ENCODE measurements at regions not wholly inside any gene's neighbourhood (a gene's known extent, or its start where the extent isn't known, plus 50 kb on each side); places are given as distances from the start of the nearest gene placed in this dataset.

GRCh38 chrX:40176351-40177116 is 78.8 kb upstream of the BCOR start:
- Histone ChIP-seq H3K9me2 (replicated peaks; ENCODE audit: insufficient read depth, low read length) (no peaks in the 10 kb centered on the region), H3K9ac (ENCODE audit: low read length) (peak overlapping the region; percentile 86), H3K4me3 (ENCODE audit: insufficient read depth, low read length, poor library complexity, severe bottlenecking) (peak overlapping the region; percentile 58), H3F3A (ENCODE audit: insufficient read depth) (peaks cover 22% of the 10 kb centered on the region), H3K27ac (ENCODE audit: low read depth, low read length) (peak overlapping the region; percentile 91), H3K27me3 (ENCODE audit: low read length) (no peaks in the 10 kb centered on the region), H4K20me1 (ENCODE audit: low read depth, low read length) (no peaks in the 10 kb centered on the region), H2AFZ (ENCODE audit: low read depth, low read length, severe bottlenecking) (no peak overlapping the region), H3K9me3 (ENCODE audit: insufficient read depth, low read length) (no peaks in the 10 kb centered on the region), H3K4me2 (ENCODE audit: low read depth, low read length, poor library complexity, severe bottlenecking) (peak overlapping the region; percentile 83), H3K79me2 (ENCODE audit: insufficient read depth, low read length) (no peaks in the 10 kb centered on the region), H3K36me3 (ENCODE audit: low read length) (no peaks in the 10 kb centered on the region)
- no peak for TF ChIP-seq CTCF (IDR thresholded peaks at IDR 0.05; ENCODE audit: insufficient read depth, low read length, poor library complexity, severe bottlenecking)
- TF ChIP-seq EZH2phosphoT487 (conservative IDR thresholded peaks at IDR 0.05; ENCODE audit: low read length): no peak

- no peak for TF ChIP-seq EZH2phosphoT487 (conservative IDR thresholded peaks at IDR 0.05; ENCODE audit: low read length)
- no peak for TF ChIP-seq CTCF (IDR thresholded peaks at IDR 0.05; ENCODE audit: insufficient read depth, low read length, poor library complexity, severe bottlenecking)
Observed at GRCh38 chrX:40175511-40176350, 78.0 kb upstream of the BCOR start.

GRCh38 chrX:40174854-40175510 is 77.2 kb upstream of the BCOR start:
- Histone ChIP-seq H4K20me1 (ENCODE audit: low read depth, low read length) (no peaks in the 10 kb centered on the region), H3K9me2 (replicated peaks; ENCODE audit: insufficient read depth, low read length) (no peaks in the 10 kb centered on the region), H3K4me2 (ENCODE audit: low read depth, low read length, poor library complexity, severe bottlenecking) (peak overlapping the region; percentile 83), H3K79me2 (ENCODE audit: insufficient read depth, low read length) (no peaks in the 10 kb centered on the region), H3K27me3 (ENCODE audit: low read length) (no peaks in the 10 kb centered on the region), H3K27ac (ENCODE audit: low read depth, low read length) (peak overlapping the region; percentile 91), H3K36me3 (ENCODE audit: low read length) (no peaks in the 10 kb centered on the region), H2AFZ (ENCODE audit: low read depth, low read length, severe bottlenecking) (peak overlapping the region; percentile 83), H3K4me3 (ENCODE audit: insufficient read depth, low read length, poor library complexity, severe bottlenecking) (peak overlapping the region; percentile 58), H3F3A (ENCODE audit: insufficient read depth) (peaks cover 27% of the 10 kb centered on the region), H3K9me3 (ENCODE audit: insufficient read depth, low read length) (no peaks in the 10 kb centered on the region), H3K9ac (ENCODE audit: low read length) (peak overlapping the region; percentile 86)
- TF ChIP-seq CTCF (IDR thresholded peaks at IDR 0.05; ENCODE audit: insufficient read depth, low read length, poor library complexity, severe bottlenecking) (no peak), EZH2phosphoT487 (conservative IDR thresholded peaks at IDR 0.05; ENCODE audit: low read length) (no peak)

More at GRCh38 chrX:40175511-40176350, 78.0 kb upstream of the BCOR start:
- peak overlapping the region; percentile 86 for H3K9ac ChIP-seq (ENCODE audit: low read length)
- H3K79me2 ChIP-seq (ENCODE audit: insufficient read depth, low read length): no peaks in the 10 kb centered on the region
- H3K27me3 ChIP-seq (ENCODE audit: low read length): no peaks in the 10 kb centered on the region
- no peaks in the 10 kb centered on the region for H3K9me3 ChIP-seq (ENCODE audit: insufficient read depth, low read length)
- H3K36me3 ChIP-seq (ENCODE audit: low read length): no peaks in the 10 kb centered on the region
- peaks cover 25% of the 10 kb centered on the region for H3F3A ChIP-seq (ENCODE audit: insufficient read depth)
- no peaks in the 10 kb centered on the region for H4K20me1 ChIP-seq (ENCODE audit: low read depth, low read length)
- H2AFZ ChIP-seq (ENCODE audit: low read depth, low read length, severe bottlenecking): peak overlapping the region; percentile 14
- peak overlapping the region; percentile 83 for H3K4me2 ChIP-seq (ENCODE audit: low read depth, low read length, poor library complexity, severe bottlenecking)
- peak overlapping the region; percentile 58 for H3K4me3 ChIP-seq (ENCODE audit: insufficient read depth, low read length, poor library complexity, severe bottlenecking)
- H3K9me2 ChIP-seq (replicated peaks; ENCODE audit: insufficient read depth, low read length): no peaks in the 10 kb centered on the region
- H3K27ac ChIP-seq (ENCODE audit: low read depth, low read length): peak overlapping the region; percentile 91

Data from SU-DHL-6 (cell line).